Esophagus muscularis mucosa (tissue), 4 donors: ENCODE measurements at regions not wholly inside any gene's neighbourhood (a gene's known extent, or its start where the extent isn't known, plus 50 kb on each side); places are given as distances from the start of the nearest gene placed in this dataset.

Experiments used
- DNase-seq: peaks from one replicate; pipeline ENCODE4 v3.0.0-alpha.2; 2017; ENCODE audit errors: extremely low spot score
- H3K27ac ChIP-seq, 4 donors: fragments of 200-600 bp; sonication (generic); replicated peaks in 1 of 4; 1 replicate in 3 of 4; 2 replicates in 1 of 4; pipeline ENCODE4 v1.5.1; 2016 to 2019; ENCODE audit warnings: mild to moderate bottlenecking in 1 of 4
- H3K27me3 ChIP-seq, 4 donors: fragments of 200-600 bp; sonication (generic); one replicate each; pipeline versions ENCODE4 v1.5.1 to v1.6.0; 2016 to 2019
- H3K36me3 ChIP-seq, 4 donors: fragments of 200-600 bp; sonication (generic); one replicate each; pipeline ENCODE4 v1.5.1; 2016 to 2019
- H3K4me1 ChIP-seq, 4 donors: fragments of 200-600 bp; sonication (generic); one replicate each; pipeline ENCODE4 v1.5.1; 2016 to 2019
- H3K4me3 ChIP-seq, 4 donors: fragments of 200-600 bp; sonication (generic); 1 replicate in 2 of 4; 2 replicates in 2 of 4; pipeline ENCODE4 v1.5.1; 2016 to 2019; ENCODE audit warnings: mild to moderate bottlenecking in 4 of 4, moderate library complexity in 1 of 4
- H3K9me3 ChIP-seq, 4 donors: fragments of 200-600 bp; sonication (generic); 1 replicate in 3 of 4; 2 replicates in 1 of 4; pipeline ENCODE4 v1.5.1; 2016 to 2019
- CTCF ChIP-seq, 3 experiments: fragments of 200-600 bp in 2 of 3; fragments of 450-650 bp in 1 of 3; sonication (generic) in 2 of 3; IDR thresholded peaks; one replicate each; pipeline ENCODE4 v1.5.1; 2017 to 2019; ENCODE audit warnings: antibody characterized with exemption in 3 of 3, mild to moderate bottlenecking in 2 of 3, moderate library complexity in 1 of 3
- EP300 ChIP-seq: sonication (generic); formaldehyde crosslinking; IDR thresholded peaks from one replicate; pipeline ENCODE4 v1.6.1; 2017; ENCODE audit warnings: antibody characterized with exemption
- POLR2A ChIP-seq: fragments of 450-650 bp; IDR thresholded peaks from one replicate; pipeline ENCODE4 v1.6.1; 2017; ENCODE audit warnings: antibody characterized with exemption, moderate library complexity, mild to moderate bottlenecking, low read depth
- POLR2AphosphoS5 ChIP-seq, 2 donors: sonication (generic); formaldehyde crosslinking; IDR thresholded peaks; one replicate each; pipeline ENCODE4 v1.6.1; 2017; ENCODE audit warnings: antibody characterized with exemption in 2 of 2
- WGBS: methylation state at CpG from one replicate; pipeline ENCODE4 v1.1.5; 2018; 5-methylcytosine and 5-hydroxymethylcytosine counted together
- intact Hi-C: fragments of 100-400 bp; cut with DNase I; formaldehyde crosslinking; loops from one replicate; pipeline ENCODE4 v1.15.1; 2023

GRCh38 chr3:187586226-187586625, 84.0 kb downstream of the SST start:
- Histone ChIP-seq H3K27ac (no peak overlapping the region), H3K27me3 (no peaks in the 10 kb centered on the region), H3K9me3 (no peaks in the 10 kb centered on the region), H3K4me1 (no peaks in the 10 kb centered on the region), H3K4me3 (no peak overlapping the region), H3K36me3 (no peaks in the 10 kb centered on the region)
- DNase-seq = no peak
- TF ChIP-seq POLR2A = no peak
- no peak for TF ChIP-seq EP300
- no peak for TF ChIP-seq CTCF (IDR thresholded peaks at IDR 0.05)
- intact Hi-C loops = no loop called here

GRCh38 chr3:187572441-187572840, 97.8 kb downstream of the SST start:
- Histone ChIP-seq H3K4me3 (no peak overlapping the region), H3K4me1 (peaks cover 2 to 10% (median 9%) of the 10 kb centered on the region in 4 donors), H3K36me3 (no peaks in the 10 kb centered on the region), H3K27me3 (no peaks in the 10 kb centered on the region), H3K9me3 (no peaks in the 10 kb centered on the region), H3K27ac (no peak overlapping the region)
- intact Hi-C loops = no loop called here
- DNase-seq = no peak
- TF ChIP-seq CTCF (IDR thresholded peaks at IDR 0.05) (no peak), POLR2A (no peak), POLR2AphosphoS5 (IDR thresholded peaks at IDR 0.05) (no peak), EP300 (no peak)
- WGBS = 55% methylated on average over 2 of the region's 2 CpGs

- intact Hi-C loops = no loop called here
These were observed 98.5 kb downstream of the SST start for GRCh38 chr3:187571701-187572100.

GRCh38 chr3:187570776-187571175, 99.4 kb downstream of the SST start:
- 69% methylated on average over 2 of the region's 2 CpGs for WGBS
- H3K4me1 ChIP-seq = peaks cover 10 to 18% (median 17%) of the 10 kb centered on the region in 4 donors
- H3K4me3 ChIP-seq = no peak overlapping the region
- no peaks in the 10 kb centered on the region for H3K27me3 ChIP-seq
- intact Hi-C loops = no loop called here
- H3K36me3 ChIP-seq = no peaks in the 10 kb centered on the region
- H3K27ac ChIP-seq = no peak overlapping the region
- no peak for TF ChIP-seq EP300
- TF ChIP-seq POLR2AphosphoS5 (IDR thresholded peaks at IDR 0.05) = no peak
- no peak for TF ChIP-seq CTCF (IDR thresholded peaks at IDR 0.05)
- TF ChIP-seq POLR2A = no peak
- H3K9me3 ChIP-seq = no peaks in the 10 kb centered on the region
- no peak for DNase-seq

More at GRCh38 chr3:187571701-187572100, 98.5 kb downstream of the SST start:
- Histone ChIP-seq H3K27ac (no peak overlapping the region), H3K9me3 (no peaks in the 10 kb centered on the region), H3K4me3 (no peak overlapping the region), H3K36me3 (no peaks in the 10 kb centered on the region), H3K27me3 (no peaks in the 10 kb centered on the region), H3K4me1 (peaks cover 9 to 17% (median 16%) of the 10 kb centered on the region in 4 donors)
- DNase-seq = no peak
- 84% methylated on average over 4 of the region's 4 CpGs for WGBS
- TF ChIP-seq POLR2A = no peak
- no peak for TF ChIP-seq EP300
- no peak for TF ChIP-seq POLR2AphosphoS5 (IDR thresholded peaks at IDR 0.05)
- TF ChIP-seq CTCF (IDR thresholded peaks at IDR 0.05) = no peak

- no peaks in the 10 kb centered on the region for H3K27me3 ChIP-seq
- peaks cover 10 to 18% (median 17%) of the 10 kb centered on the region in 4 donors for H3K4me1 ChIP-seq
- WGBS = 73% methylated on average over 4 of the region's 4 CpGs
- intact Hi-C loops = no loop called here
- no peaks in the 10 kb centered on the region for H3K36me3 ChIP-seq
- no peak for TF ChIP-seq POLR2A
- no peak overlapping the region for H3K4me3 ChIP-seq
- H3K9me3 ChIP-seq = no peaks in the 10 kb centered on the region
- H3K27ac ChIP-seq = no peak overlapping the region
- DNase-seq = no peak
These were observed 102.0 kb downstream of the SST start for GRCh38 chr3:187568171-187568570.
